ENCODE measurements at regions not wholly inside any gene's neighbourhood (a gene's known extent, or its start where the extent isn't known, plus 50 kb on each side); places are given as distances from the start of the nearest gene placed in this dataset.

- TF ChIP-seq EZH2phosphoT487 (IDR thresholded peaks at IDR 0.05; ENCODE audit: borderline replicate concordance) (no peak), CBX3 (IDR thresholded peaks at IDR 0.05; ENCODE audit: low read depth) (no peak), CTCF (IDR thresholded peaks at IDR 0.05 in 2 of 3, conservative IDR thresholded peaks at IDR 0.05 in 1 of 3; ENCODE audit: borderline replicate concordance in 1 of 3, insufficient read depth in 1 of 3, low read depth in 2 of 3, low read length in 2 of 3) (no peak)
Observed at GRCh38 chr11:39385911-39386310, 2073.5 kb downstream of the LRRC4C start (continued).

GRCh38 chr11:39374963-39375698, 2084.3 kb downstream of the LRRC4C start:
- Histone ChIP-seq H3K4me2 (ENCODE audit: low read length) (no peak overlapping the region), H3K9ac (ENCODE audit: low read length) (no peak overlapping the region), H2AFZ (ENCODE audit: low read depth, low read length, poor library complexity, severe bottlenecking) (no peak overlapping the region), H3K27me3 (ENCODE audit: insufficient read depth, low read length) (no peaks in the 10 kb centered on the region), H3K4me3 (replicated peaks in 1 of 2; ENCODE audit: low read depth in 1 of 2, low read length in 2 of 2) (no peak overlapping the region), H3K9me2 (ENCODE audit: insufficient read depth) (no peaks in the 10 kb centered on the region), H4K20me1 (ENCODE audit: insufficient read depth) (no peaks in the 10 kb centered on the region), H3K79me2 (ENCODE audit: insufficient read depth, low read length) (no peaks in the 10 kb centered on the region), H3K27ac (ENCODE audit: low read depth, low read length) (no peak overlapping the region), H3K9me3 (ENCODE audit: control insufficient read depth in 1 of 2, insufficient read depth in 1 of 2, low read depth in 1 of 2, low read length in 2 of 2) (peaks cover 0 to 8% of the 10 kb centered on the region in 2 experiments; a peak in 2 of 4 replicates), H3K4me1 (ENCODE audit: control insufficient read depth in 1 of 2, insufficient read depth in 2 of 2, low read length in 2 of 2) (no peaks in the 10 kb centered on the region), H3K36me3 (ENCODE audit: control insufficient read depth in 1 of 2, insufficient read depth in 2 of 2, low read length in 2 of 2) (no peaks in the 10 kb centered on the region)
- no peak for TF ChIP-seq JUND (IDR thresholded peaks at IDR 0.05)
- TF ChIP-seq MAX (IDR thresholded peaks at IDR 0.05): no peak
- TF ChIP-seq CTCF (IDR thresholded peaks at IDR 0.05 in 2 of 3, conservative IDR thresholded peaks at IDR 0.05 in 1 of 3; ENCODE audit: borderline replicate concordance in 1 of 3, insufficient read depth in 1 of 3, low read depth in 2 of 3, low read length in 2 of 3): peak in 2 of 3 experiments; percentile 40 to 60; a peak in 3 of 6 replicates
- DNase-seq (ENCODE audit: low read depth, low spot score) (peak; percentile 10), ATAC-seq (no peak)
- ChIA-PET CTCF (no interaction called here), POLR2A (no interaction called here), RAD21 (ENCODE audit: low non-redundant PET in 1 of 2, low total read pairs in 2 of 2, uncharacterized antibody in 2 of 2, unreplicated experiment in 2 of 2) (no interaction called here)
- no TSS peak for BruUV-seq (replicated peaks)
- intact Hi-C loops (cut with micrococcal nuclease): no loop called here
